WTC11 (cell line): ENCODE measurements at regions not wholly inside any gene's neighbourhood (a gene's known extent, or its start where the extent isn't known, plus 50 kb on each side); places are given as distances from the start of the nearest gene placed in this dataset.

ENCODE experiments used
- ATAC-seq: fragments of 200-7000 bp; cut with Tn5 transposase; 2 replicates; pipeline ENCODE4 v1.10.0; 2021; ENCODE audit warnings: mild to moderate bottlenecking, moderate library complexity
- CTCF ChIA-PET: fragments of 300-600 bp; sonication (Branson Sonifier 250); formaldehyde crosslinking; loops from one replicate; lab custom pipeline; 2021; ENCODE audit warnings: antibody characterized with exemption; lab: Charles Lee
- POLR2A ChIA-PET: fragments of 350-600 bp; sonication (Branson Sonifier 250); formaldehyde crosslinking; loops from one replicate; lab custom pipeline; 2021; ENCODE audit warnings: antibody characterized with exemption; lab: Charles Lee
- DNase-seq: peaks from one replicate; pipeline ENCODE4 v3.0.0; 2021; ENCODE audit warnings: low spot score
- H3K27ac Mint-ChIP-seq: 2 replicates; pipeline ENCODE4 v1.8.0; 2021; ENCODE audit warnings: mixed read lengths
- H3K27me3 Mint-ChIP-seq: 2 replicates; pipeline ENCODE4 v1.8.0; 2021; ENCODE audit warnings: low read depth, mild to moderate bottlenecking, moderate library complexity, mixed read lengths
- H3K36me3 Mint-ChIP-seq: 2 replicates; pipeline ENCODE4 v1.8.0; 2021; ENCODE audit warnings: mixed read lengths
- H3K4me1 Mint-ChIP-seq: 2 replicates; pipeline ENCODE4 v1.8.0; 2022; ENCODE audit warnings: mixed read lengths
- H3K4me3 Mint-ChIP-seq: 2 replicates; pipeline ENCODE4 v1.8.0; 2021; ENCODE audit warnings: mild to moderate bottlenecking, moderate library complexity, mixed read lengths
- H3K9me3 Mint-ChIP-seq: 2 replicates; pipeline ENCODE4 v1.8.0; 2021; ENCODE audit warnings: mixed read lengths
- ATF1 ChIP-seq: sonication (generic); formaldehyde crosslinking; IDR thresholded peaks from 2 replicates; pipeline ENCODE4 v1.8.1; 2023; ENCODE audit warnings: mild to moderate bottlenecking, moderate library complexity, missing genetic modification reagents
- ATF3 ChIP-seq: sonication (generic); formaldehyde crosslinking; conservative IDR thresholded peaks from 2 replicates; pipeline ENCODE4 v1.8.1; 2022; ENCODE audit warnings: mild to moderate bottlenecking, missing genetic modification reagents
- CREM ChIP-seq: sonication (generic); formaldehyde crosslinking; IDR thresholded peaks from 2 replicates; pipeline ENCODE4 v1.8.1; 2022; ENCODE audit warnings: mild to moderate bottlenecking, missing genetic modification reagents, moderate library complexity
- EMX1 ChIP-seq: fragments of 250-450 bp; sonication (Bioruptor Pico); IDR thresholded peaks from 2 replicates; pipeline ENCODE4 v1.8.0; 2021; ENCODE audit warnings: mild to moderate bottlenecking
- FOXK1 ChIP-seq: sonication (generic); formaldehyde crosslinking; IDR thresholded peaks from 2 replicates; pipeline ENCODE4 v1.8.0; 2022; ENCODE audit warnings: mild to moderate bottlenecking, moderate library complexity, missing genetic modification reagents
- FOXP1 ChIP-seq: sonication (generic); formaldehyde crosslinking; IDR thresholded peaks from 2 replicates; pipeline ENCODE4 v1.8.0; 2022; ENCODE audit warnings: missing genetic modification reagents, mild to moderate bottlenecking, moderate library complexity, borderline replicate concordance
- IRF1 ChIP-seq: sonication (generic); formaldehyde crosslinking; IDR thresholded peaks from 2 replicates; pipeline ENCODE4 v1.8.0; 2023; ENCODE audit warnings: missing genetic modification reagents
- MXD4 ChIP-seq: fragments of 250-450 bp; sonication (Bioruptor Pico); IDR thresholded peaks from 2 replicates; pipeline ENCODE4 v1.8.0; 2021; ENCODE audit warnings: mild to moderate bottlenecking, moderate library complexity, borderline replicate concordance
- NFE2L1 ChIP-seq: sonication (generic); formaldehyde crosslinking; IDR thresholded peaks from 2 replicates; pipeline ENCODE4 v1.8.1; 2023; ENCODE audit warnings: missing genetic modification reagents
- NFYB ChIP-seq: sonication (generic); formaldehyde crosslinking; conservative IDR thresholded peaks from 2 replicates; pipeline ENCODE4 v1.8.0; 2022; ENCODE audit warnings: low read depth, missing genetic modification reagents
- PREB ChIP-seq: sonication (generic); formaldehyde crosslinking; IDR thresholded peaks from 2 replicates; pipeline ENCODE4 v1.8.1; 2022; ENCODE audit warnings: mild to moderate bottlenecking, missing genetic modification reagents, moderate library complexity, borderline replicate concordance
- USF2 ChIP-seq: sonication (generic); formaldehyde crosslinking; IDR thresholded peaks from 2 replicates; pipeline ENCODE4 v1.8.1; 2023; ENCODE audit warnings: mild to moderate bottlenecking, missing genetic modification reagents, moderate library complexity
- ZNF396 ChIP-seq: fragments of 250-450 bp; sonication (Bioruptor Pico); IDR thresholded peaks from 2 replicates; pipeline ENCODE4 v1.8.0; 2021; ENCODE audit warnings: mild to moderate bottlenecking, moderate library complexity, borderline replicate concordance
- ZNF423 ChIP-seq: fragments of 250-450 bp; sonication (Bioruptor Pico); IDR thresholded peaks from 2 replicates; pipeline ENCODE4 v2.1.2; 2022; ENCODE audit warnings: mild to moderate bottlenecking, moderate library complexity
- ZNF532 ChIP-seq: fragments of 250-450 bp; sonication (Bioruptor Pico); IDR thresholded peaks from 2 replicates; pipeline ENCODE4 v1.9.0; 2021; ENCODE audit warnings: mild to moderate bottlenecking, borderline replicate concordance

GRCh38 chr3:144151983-144152382, 180.4 kb downstream of the DIPK2A start:
- Mint-ChIP-seq H3K4me1 (no peaks in the 10 kb centered on the region), H3K36me3 (no peaks in the 10 kb centered on the region), H3K9me3 (peaks cover 9% of the 10 kb centered on the region), H3K27me3 (no peaks in the 10 kb centered on the region), H3K27ac (no peak overlapping the region), H3K4me3 (no peak overlapping the region)
- DNase-seq (no peak), ATAC-seq (no peak)
- POLR2A ChIA-PET = no interaction called here
- CTCF ChIA-PET = no interaction called here
- no peak for TF ChIP-seq NFYB
- no peak for TF ChIP-seq EMX1 (CRISPR knock-in tag)
- TF ChIP-seq ATF1 (CRISPR knock-in tag) = no peak
- TF ChIP-seq FOXK1 (CRISPR knock-in tag) = no peak
- no peak for TF ChIP-seq FOXP1 (CRISPR knock-in tag)
- no peak for TF ChIP-seq ZNF396
- TF ChIP-seq ZNF423 (CRISPR knock-in tag) = no peak
- no peak for TF ChIP-seq USF2 (CRISPR knock-in tag)
- no peak for TF ChIP-seq ATF3 (CRISPR knock-in tag)

- POLR2A ChIA-PET = no interaction called here
- no peaks in the 10 kb centered on the region for H3K27me3 Mint-ChIP-seq
- peaks cover 26% of the 10 kb centered on the region for H3K9me3 Mint-ChIP-seq
Measured at GRCh38 chr3:144160627-144161026, 189.0 kb downstream of the DIPK2A start.

More at GRCh38 chr3:144160627-144161026, 189.0 kb downstream of the DIPK2A start:
- Mint-ChIP-seq H3K4me3 (no peak overlapping the region), H3K27ac (no peak overlapping the region), H3K4me1 (no peaks in the 10 kb centered on the region)
- CTCF ChIA-PET = no interaction called here
- TF ChIP-seq NFYB (no peak), FOXP1 (CRISPR knock-in tag) (no peak), PREB (CRISPR knock-in tag) (no peak), NFE2L1 (CRISPR knock-in tag) (no peak), ZNF532 (CRISPR knock-in tag) (no peak), CREM (no peak), MXD4 (no peak), IRF1 (CRISPR knock-in tag) (no peak)
- TF ChIP-seq, all 79 proteins: peak for 0
- DNase-seq = no peak
- ATAC-seq = no peak
- peaks cover 17% of the 10 kb centered on the region for H3K36me3 Mint-ChIP-seq
